Progenitor cell of endocrine pancreas (in vitro differentiated cells): ENCODE measurements at regions not wholly inside any gene's neighbourhood (a gene's known extent, or its start where the extent isn't known, plus 50 kb on each side); places are given as distances from the start of the nearest gene placed in this dataset.
A peak's percentile ranks its signal among the peaks of the same experiment; 100 is the strongest.

Source experiments
- DNase-seq: peaks from one replicate; pipeline ENCODE4 v3.0.0; 2021; ENCODE audit warnings: low spot score; ENCODE audit not compliant: unreplicated experiment
- H3K27ac Mint-ChIP-seq: 2 replicates; pipeline ENCODE4 v1.8.0; 2021; ENCODE audit warnings: mild to moderate bottlenecking, moderate library complexity, mixed read lengths
- H3K27me3 Mint-ChIP-seq: 2 replicates; pipeline ENCODE4 v1.8.0; 2021; ENCODE audit warnings: mixed read lengths
- H3K36me3 Mint-ChIP-seq: 2 replicates; pipeline ENCODE4 v1.8.0; 2022; ENCODE audit warnings: mixed read lengths; ENCODE audit not compliant: insufficient read depth
- H3K4me1 Mint-ChIP-seq: 2 replicates; pipeline ENCODE4 v1.8.0; 2021; ENCODE audit warnings: low read depth, mixed read lengths
- H3K4me3 Mint-ChIP-seq: 2 replicates; pipeline ENCODE4 v1.8.0; 2021; ENCODE audit warnings: low read depth, mild to moderate bottlenecking, moderate library complexity, mixed read lengths
- H3K9me3 Mint-ChIP-seq: 2 replicates; pipeline ENCODE4 v1.8.0; 2021; ENCODE audit warnings: low read depth, mixed read lengths
- TF ChIP-seq, protein P1 (sequence below): fragments of 200-600 bp; sonication (generic); IDR thresholded peaks from one replicate; pipeline ENCODE4 v1.5.0; 2021; ENCODE audit warnings: antibody characterized with exemption, mild to moderate bottlenecking; ENCODE audit not compliant: unreplicated experiment

- Mint-ChIP-seq H3K27me3 (no peaks in the 10 kb centered on the region), H3K9me3 (no peaks in the 10 kb centered on the region), H3K27ac (no peak overlapping the region), H3K4me1 (peaks cover 57% of the 10 kb centered on the region), H3K36me3 (no peaks in the 10 kb centered on the region), H3K4me3 (no peak overlapping the region)
- DNase-seq, result no peak
- TF ChIP-seq, protein P1, sequence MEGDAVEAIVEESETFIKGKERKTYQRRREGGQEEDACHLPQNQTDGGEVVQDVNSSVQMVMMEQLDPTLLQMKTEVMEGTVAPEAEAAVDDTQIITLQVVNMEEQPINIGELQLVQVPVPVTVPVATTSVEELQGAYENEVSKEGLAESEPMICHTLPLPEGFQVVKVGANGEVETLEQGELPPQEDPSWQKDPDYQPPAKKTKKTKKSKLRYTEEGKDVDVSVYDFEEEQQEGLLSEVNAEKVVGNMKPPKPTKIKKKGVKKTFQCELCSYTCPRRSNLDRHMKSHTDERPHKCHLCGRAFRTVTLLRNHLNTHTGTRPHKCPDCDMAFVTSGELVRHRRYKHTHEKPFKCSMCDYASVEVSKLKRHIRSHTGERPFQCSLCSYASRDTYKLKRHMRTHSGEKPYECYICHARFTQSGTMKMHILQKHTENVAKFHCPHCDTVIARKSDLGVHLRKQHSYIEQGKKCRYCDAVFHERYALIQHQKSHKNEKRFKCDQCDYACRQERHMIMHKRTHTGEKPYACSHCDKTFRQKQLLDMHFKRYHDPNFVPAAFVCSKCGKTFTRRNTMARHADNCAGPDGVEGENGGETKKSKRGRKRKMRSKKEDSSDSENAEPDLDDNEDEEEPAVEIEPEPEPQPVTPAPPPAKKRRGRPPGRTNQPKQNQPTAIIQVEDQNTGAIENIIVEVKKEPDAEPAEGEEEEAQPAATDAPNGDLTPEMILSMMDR, result no peak
Measured at GRCh38 chr1:99571092-99571734, 74.7 kb upstream of the PALMD start.

DNA sequence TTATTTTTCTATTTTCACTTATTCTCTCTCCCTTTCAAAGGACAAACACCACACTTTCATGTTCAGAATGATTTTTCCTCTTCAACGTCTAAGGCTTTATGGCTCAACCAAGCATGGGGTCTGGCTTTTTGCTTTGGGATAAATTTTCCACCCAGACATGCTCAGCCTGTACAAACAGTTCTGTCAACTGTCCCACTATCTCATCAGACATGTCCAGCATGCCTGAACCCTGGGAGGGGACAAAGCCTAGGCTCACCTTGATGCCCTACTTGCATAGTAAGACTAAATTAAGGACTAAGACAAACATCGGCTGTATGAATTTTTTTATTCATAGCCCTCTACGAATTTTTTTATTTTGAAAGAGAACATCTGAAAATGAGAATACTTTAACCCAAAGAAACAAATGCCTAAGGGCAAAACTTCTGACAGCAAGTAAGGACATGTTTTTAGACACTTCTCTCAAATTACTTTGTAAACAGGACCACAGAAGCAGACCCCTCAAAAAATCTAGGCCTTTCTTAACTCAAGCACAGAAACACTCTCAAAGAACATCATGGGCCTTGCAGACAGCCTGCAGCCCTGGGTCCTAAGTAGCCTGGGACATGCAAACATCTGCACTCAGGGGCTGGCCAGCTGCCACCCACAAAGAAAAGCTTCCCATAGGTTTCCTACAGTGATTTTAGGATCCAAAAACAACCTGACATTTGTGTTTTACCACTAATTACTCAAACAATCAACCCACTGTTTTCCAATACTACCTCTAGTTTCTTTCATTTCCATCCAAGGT lies 72.3 kb upstream of the PALMD start:
- TF ChIP-seq, protein P1, result no peak
- Mint-ChIP-seq H3K36me3 (no peaks in the 10 kb centered on the region), H3K9me3 (no peaks in the 10 kb centered on the region), H3K27ac (peak overlapping the region; percentile 56), H3K4me3 (no peak overlapping the region), H3K4me1 (peaks cover 46% of the 10 kb centered on the region), H3K27me3 (no peaks in the 10 kb centered on the region)
- DNase-seq, result no peak

DNA sequence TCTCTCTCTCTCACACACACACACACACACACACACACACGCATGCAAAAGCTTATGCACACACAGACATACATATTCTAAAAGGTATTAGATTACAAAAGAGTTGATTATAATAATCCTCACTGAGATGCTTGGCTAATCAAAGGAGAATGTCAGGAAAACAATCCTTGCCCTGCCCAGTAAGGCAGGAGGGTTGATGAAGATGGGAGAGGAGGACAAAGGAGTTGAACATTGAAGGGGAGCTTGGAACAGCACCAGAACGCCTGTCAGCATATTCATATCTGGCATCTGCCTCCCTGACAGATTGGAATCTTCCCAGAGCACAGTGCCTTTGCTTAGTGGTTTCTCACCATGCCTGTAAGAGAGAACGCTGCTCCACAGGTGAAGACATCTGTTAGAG lies 68.6 kb upstream of the PALMD start:
- TF ChIP-seq, protein P1, result no peak
- Mint-ChIP-seq H3K36me3 (no peaks in the 10 kb centered on the region), H3K27me3 (no peaks in the 10 kb centered on the region), H3K9me3 (peaks cover 4% of the 10 kb centered on the region), H3K4me3 (no peak overlapping the region), H3K27ac (no peak overlapping the region), H3K4me1 (peaks cover 35% of the 10 kb centered on the region)
- DNase-seq, result no peak

GRCh38 chr1:99579691-99580172 lies 66.2 kb upstream of the PALMD start:
- Mint-ChIP-seq H3K4me3 (no peak overlapping the region), H3K36me3 (no peaks in the 10 kb centered on the region), H3K27ac (peak overlapping the region; percentile 79), H3K9me3 (peaks cover 9% of the 10 kb centered on the region), H3K27me3 (no peaks in the 10 kb centered on the region), H3K4me1 (peaks cover 16% of the 10 kb centered on the region)
- DNase-seq, result no peak
- TF ChIP-seq, protein P1, result no peak

- Mint-ChIP-seq H3K9me3 (peaks cover 9% of the 10 kb centered on the region), H3K36me3 (no peaks in the 10 kb centered on the region), H3K27me3 (no peaks in the 10 kb centered on the region), H3K27ac (no peak overlapping the region), H3K4me1 (peaks cover 16% of the 10 kb centered on the region), H3K4me3 (no peak overlapping the region)
- TF ChIP-seq, protein P1, result no peak
- no peak for DNase-seq
Measured at GRCh38 chr1:99580451-99580850, 65.5 kb upstream of the PALMD start.
